ENCODE measurements at regions not wholly inside any gene's neighbourhood (a gene's known extent, or its start where the extent isn't known, plus 50 kb on each side); places are given as distances from the start of the nearest gene placed in this dataset.

DNA sequence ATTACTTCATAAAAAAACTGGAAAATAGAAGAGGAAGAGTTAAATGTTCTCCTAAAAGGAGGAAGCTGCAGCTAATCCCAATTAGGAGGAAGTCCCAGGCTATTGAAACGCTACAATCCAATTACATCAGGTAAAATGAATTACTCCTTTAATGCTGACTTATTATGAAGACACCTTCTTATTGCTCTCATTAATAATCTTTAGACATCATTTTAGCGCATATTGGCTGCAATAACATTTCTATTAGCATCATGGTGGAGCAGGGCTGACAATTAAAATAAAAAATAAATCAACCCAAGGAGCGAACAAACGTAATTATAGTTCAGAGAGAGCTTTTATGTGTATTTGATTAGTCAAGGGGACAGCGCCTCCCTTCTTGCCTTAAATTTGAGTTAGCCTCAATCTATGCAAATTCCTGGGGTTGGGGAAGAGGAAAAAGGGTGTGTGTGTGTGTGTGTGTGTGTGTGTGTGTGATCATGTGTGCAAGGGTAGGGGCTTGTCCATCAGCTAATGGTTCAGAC, 109.0 kb upstream of the IRX6 start:
- Histone ChIP-seq H3K9me3 (no peaks in the 10 kb centered on the region), H3K79me2 (ENCODE audit: insufficient read depth) (no peaks in the 10 kb centered on the region), H3K9ac (no peak overlapping the region), H2AFZ (ENCODE audit: low read depth) (no peak overlapping the region), H3K4me3 (ENCODE audit: low read depth in 2 of 2, low read length in 1 of 2) (no peak overlapping the region), H4K20me1 (ENCODE audit: insufficient read depth) (no peaks in the 10 kb centered on the region), H3K4me2 (no peak overlapping the region), H3F3A (replicated peaks; ENCODE audit: insufficient read depth) (no peaks in the 10 kb centered on the region), H3K9me2 (no peaks in the 10 kb centered on the region), H3K27ac (ENCODE audit: low read depth in 2 of 2, low read length in 1 of 2) (no peak overlapping the region), H3K4me1 (ENCODE audit: control insufficient read depth in 1 of 2, insufficient read depth in 2 of 2, low read depth in 1 of 2, low read length in 1 of 2) (no peaks in the 10 kb centered on the region), H3K36me3 (replicated peaks in 1 of 2; ENCODE audit: control insufficient read depth in 1 of 2, insufficient read depth in 2 of 2, low read length in 1 of 2) (no peaks in the 10 kb centered on the region), H3K27me3 (ENCODE audit: insufficient read depth) (no peaks in the 10 kb centered on the region)
- no peak for DNase-seq
- WGBS (ENCODE audit: low lambda C conversion rate), result 18% methylated on average over 5 of the region's 5 CpGs
- ChIA-PET CTCF (interaction anchor here (1.5 kb wide), 1 partner anchor 13 kb away, joined by 3 read pairs; no protein-coding TSS in a partner anchor), POLR2A (no interaction called here)
- TF ChIP-seq CHD2 (IDR thresholded peaks at IDR 0.05; ENCODE audit: low read length, partially characterized antibody) (no peak), FOXM1 (IDR thresholded peaks at IDR 0.05; ENCODE audit: low read depth) (no peak)

DNA sequence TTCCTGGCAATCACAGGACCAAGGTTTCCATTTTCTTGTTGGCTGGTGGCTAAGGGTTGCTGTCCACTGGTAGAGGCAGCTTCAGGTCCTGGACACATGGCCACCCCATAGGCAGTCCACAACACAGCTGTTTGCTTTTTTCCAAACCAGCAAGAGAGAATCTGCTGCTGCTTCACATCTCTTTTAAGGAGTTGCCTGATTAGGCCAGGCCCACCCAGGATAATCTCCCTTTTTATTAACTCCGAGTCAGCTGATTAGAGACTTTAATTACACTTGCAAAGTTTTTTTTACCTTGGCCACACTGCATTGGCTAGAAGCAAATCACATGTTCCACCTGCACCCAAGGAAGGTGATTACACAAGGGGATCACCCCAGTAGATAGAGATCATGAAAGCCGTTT, 106.6 kb upstream of the IRX6 start:
- no peaks in the 10 kb centered on the region for H3K9me2 ChIP-seq
- no peaks in the 10 kb centered on the region for H3K27me3 ChIP-seq (ENCODE audit: insufficient read depth)
- H3K9me3 ChIP-seq, result no peaks in the 10 kb centered on the region
- no peak overlapping the region for H3K9ac ChIP-seq
- no peaks in the 10 kb centered on the region; a peak in 1 of 4 replicates for H3K4me1 ChIP-seq (ENCODE audit: control insufficient read depth in 1 of 2, insufficient read depth in 2 of 2, low read depth in 1 of 2, low read length in 1 of 2)
- no peaks in the 10 kb centered on the region for H3K79me2 ChIP-seq (ENCODE audit: insufficient read depth)
- no peak overlapping the region for H3K27ac ChIP-seq (ENCODE audit: low read depth in 2 of 2, low read length in 1 of 2)
- H3K4me2 ChIP-seq, result no peak overlapping the region
- H3F3A ChIP-seq (replicated peaks; ENCODE audit: insufficient read depth), result no peaks in the 10 kb centered on the region
- ChIA-PET POLR2A (no interaction called here), CTCF (interaction anchor here (1.0 to 1.4 kb wide), 3 partner anchors 12 to 15 kb away, joined by 3 read pairs; no protein-coding TSS in a partner anchor)
- no peak overlapping the region for H3K4me3 ChIP-seq (ENCODE audit: low read depth in 2 of 2, low read length in 1 of 2)
- H3K36me3 ChIP-seq (replicated peaks in 1 of 2; ENCODE audit: control insufficient read depth in 1 of 2, insufficient read depth in 2 of 2, low read length in 1 of 2), result no peaks in the 10 kb centered on the region
- WGBS (ENCODE audit: low lambda C conversion rate), result 22% methylated on average over 2 of the region's 2 CpGs
- no peaks in the 10 kb centered on the region for H4K20me1 ChIP-seq (ENCODE audit: insufficient read depth)
- DNase-seq, result no peak
- no peak overlapping the region for H2AFZ ChIP-seq (ENCODE audit: low read depth)
- TF ChIP-seq TEAD4 (IDR thresholded peaks at IDR 0.05; ENCODE audit: borderline replicate concordance, insufficient read depth) (no peak), RCOR1 (IDR thresholded peaks at IDR 0.05; ENCODE audit: low read length) (no peak), RAD21 (IDR thresholded peaks at IDR 0.05; ENCODE audit: low read length) (no peak), RXRA (IDR thresholded peaks at IDR 0.05; ENCODE audit: borderline replicate concordance, low read depth) (no peak), CHD2 (IDR thresholded peaks at IDR 0.05; ENCODE audit: low read length, partially characterized antibody) (no peak), FOXJ3 (CRISPR knock-in tag; IDR thresholded peaks at IDR 0.05) (no peak), ELF1 (IDR thresholded peaks at IDR 0.05) (no peak), TCF12 (IDR thresholded peaks at IDR 0.05) (no peak), POLR2AphosphoS5 (IDR thresholded peaks at IDR 0.05; ENCODE audit: low read depth, low read length) (no peak), EP300 (IDR thresholded peaks at IDR 0.05; ENCODE audit: borderline replicate concordance in 1 of 2, low read depth in 1 of 2, low read length in 1 of 2) (no peak), JUND (IDR thresholded peaks at IDR 0.05) (no peak), RFX5 (IDR thresholded peaks at IDR 0.05; ENCODE audit: low read length) (no peak), NFIC (IDR thresholded peaks at IDR 0.05; ENCODE audit: borderline replicate concordance) (no peak), GATA2 (CRISPR knock-in tag; IDR thresholded peaks at IDR 0.05) (no peak), GABPA (IDR thresholded peaks at IDR 0.05; ENCODE audit: low read depth) (no peak)
- TF ChIP-seq, protein P1, sequence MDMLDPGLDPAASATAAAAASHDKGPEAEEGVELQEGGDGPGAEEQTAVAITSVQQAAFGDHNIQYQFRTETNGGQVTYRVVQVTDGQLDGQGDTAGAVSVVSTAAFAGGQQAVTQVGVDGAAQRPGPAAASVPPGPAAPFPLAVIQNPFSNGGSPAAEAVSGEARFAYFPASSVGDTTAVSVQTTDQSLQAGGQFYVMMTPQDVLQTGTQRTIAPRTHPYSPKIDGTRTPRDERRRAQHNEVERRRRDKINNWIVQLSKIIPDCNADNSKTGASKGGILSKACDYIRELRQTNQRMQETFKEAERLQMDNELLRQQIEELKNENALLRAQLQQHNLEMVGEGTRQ (IDR thresholded peaks at IDR 0.05; ENCODE audit: borderline replicate concordance, low read depth, low read length), result no peak
- TF ChIP-seq, protein P2, sequence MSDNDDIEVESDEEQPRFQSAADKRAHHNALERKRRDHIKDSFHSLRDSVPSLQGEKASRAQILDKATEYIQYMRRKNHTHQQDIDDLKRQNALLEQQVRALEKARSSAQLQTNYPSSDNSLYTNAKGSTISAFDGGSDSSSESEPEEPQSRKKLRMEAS (IDR thresholded peaks at IDR 0.05; ENCODE audit: low read depth), result no peak
- TF ChIP-seq, protein P3, sequence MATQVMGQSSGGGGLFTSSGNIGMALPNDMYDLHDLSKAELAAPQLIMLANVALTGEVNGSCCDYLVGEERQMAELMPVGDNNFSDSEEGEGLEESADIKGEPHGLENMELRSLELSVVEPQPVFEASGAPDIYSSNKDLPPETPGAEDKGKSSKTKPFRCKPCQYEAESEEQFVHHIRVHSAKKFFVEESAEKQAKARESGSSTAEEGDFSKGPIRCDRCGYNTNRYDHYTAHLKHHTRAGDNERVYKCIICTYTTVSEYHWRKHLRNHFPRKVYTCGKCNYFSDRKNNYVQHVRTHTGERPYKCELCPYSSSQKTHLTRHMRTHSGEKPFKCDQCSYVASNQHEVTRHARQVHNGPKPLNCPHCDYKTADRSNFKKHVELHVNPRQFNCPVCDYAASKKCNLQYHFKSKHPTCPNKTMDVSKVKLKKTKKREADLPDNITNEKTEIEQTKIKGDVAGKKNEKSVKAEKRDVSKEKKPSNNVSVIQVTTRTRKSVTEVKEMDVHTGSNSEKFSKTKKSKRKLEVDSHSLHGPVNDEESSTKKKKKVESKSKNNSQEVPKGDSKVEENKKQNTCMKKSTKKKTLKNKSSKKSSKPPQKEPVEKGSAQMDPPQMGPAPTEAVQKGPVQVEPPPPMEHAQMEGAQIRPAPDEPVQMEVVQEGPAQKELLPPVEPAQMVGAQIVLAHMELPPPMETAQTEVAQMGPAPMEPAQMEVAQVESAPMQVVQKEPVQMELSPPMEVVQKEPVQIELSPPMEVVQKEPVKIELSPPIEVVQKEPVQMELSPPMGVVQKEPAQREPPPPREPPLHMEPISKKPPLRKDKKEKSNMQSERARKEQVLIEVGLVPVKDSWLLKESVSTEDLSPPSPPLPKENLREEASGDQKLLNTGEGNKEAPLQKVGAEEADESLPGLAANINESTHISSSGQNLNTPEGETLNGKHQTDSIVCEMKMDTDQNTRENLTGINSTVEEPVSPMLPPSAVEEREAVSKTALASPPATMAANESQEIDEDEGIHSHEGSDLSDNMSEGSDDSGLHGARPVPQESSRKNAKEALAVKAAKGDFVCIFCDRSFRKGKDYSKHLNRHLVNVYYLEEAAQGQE (IDR thresholded peaks at IDR 0.05; ENCODE audit: low read depth, low read length), result no peak
- TF ChIP-seq, protein P4, sequence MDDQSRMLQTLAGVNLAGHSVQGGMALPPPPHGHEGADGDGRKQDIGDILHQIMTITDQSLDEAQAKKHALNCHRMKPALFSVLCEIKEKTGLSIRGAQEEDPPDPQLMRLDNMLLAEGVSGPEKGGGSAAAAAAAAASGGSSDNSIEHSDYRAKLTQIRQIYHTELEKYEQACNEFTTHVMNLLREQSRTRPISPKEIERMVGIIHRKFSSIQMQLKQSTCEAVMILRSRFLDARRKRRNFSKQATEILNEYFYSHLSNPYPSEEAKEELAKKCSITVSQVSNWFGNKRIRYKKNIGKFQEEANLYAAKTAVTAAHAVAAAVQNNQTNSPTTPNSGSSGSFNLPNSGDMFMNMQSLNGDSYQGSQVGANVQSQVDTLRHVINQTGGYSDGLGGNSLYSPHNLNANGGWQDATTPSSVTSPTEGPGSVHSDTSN (IDR thresholded peaks at IDR 0.05), result no peak
- TF ChIP-seq, protein P5, sequence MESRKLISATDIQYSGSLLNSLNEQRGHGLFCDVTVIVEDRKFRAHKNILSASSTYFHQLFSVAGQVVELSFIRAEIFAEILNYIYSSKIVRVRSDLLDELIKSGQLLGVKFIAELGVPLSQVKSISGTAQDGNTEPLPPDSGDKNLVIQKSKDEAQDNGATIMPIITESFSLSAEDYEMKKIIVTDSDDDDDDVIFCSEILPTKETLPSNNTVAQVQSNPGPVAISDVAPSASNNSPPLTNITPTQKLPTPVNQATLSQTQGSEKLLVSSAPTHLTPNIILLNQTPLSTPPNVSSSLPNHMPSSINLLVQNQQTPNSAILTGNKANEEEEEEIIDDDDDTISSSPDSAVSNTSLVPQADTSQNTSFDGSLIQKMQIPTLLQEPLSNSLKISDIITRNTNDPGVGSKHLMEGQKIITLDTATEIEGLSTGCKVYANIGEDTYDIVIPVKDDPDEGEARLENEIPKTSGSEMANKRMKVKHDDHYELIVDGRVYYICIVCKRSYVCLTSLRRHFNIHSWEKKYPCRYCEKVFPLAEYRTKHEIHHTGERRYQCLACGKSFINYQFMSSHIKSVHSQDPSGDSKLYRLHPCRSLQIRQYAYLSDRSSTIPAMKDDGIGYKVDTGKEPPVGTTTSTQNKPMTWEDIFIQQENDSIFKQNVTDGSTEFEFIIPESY (IDR thresholded peaks at IDR 0.05; ENCODE audit: borderline replicate concordance, low read depth), result no peak

All from SK-N-SH (cell line).